GM21526 (cell line): ENCODE measurements at regions not wholly inside any gene's neighbourhood (a gene's known extent, or its start where the extent isn't known, plus 50 kb on each side); places are given as distances from the start of the nearest gene placed in this dataset.
A peak's percentile ranks its signal among the peaks of the same experiment; 100 is the strongest.

ENCODE experiments used
- ATAC-seq: cut with Tn5 transposase; IDR thresholded peaks from one replicate; pipeline ENCODE4 v1.9.1; 2021; ENCODE audit warnings: moderate library complexity; ENCODE audit not compliant: unreplicated experiment, low FRiP score

DNA sequence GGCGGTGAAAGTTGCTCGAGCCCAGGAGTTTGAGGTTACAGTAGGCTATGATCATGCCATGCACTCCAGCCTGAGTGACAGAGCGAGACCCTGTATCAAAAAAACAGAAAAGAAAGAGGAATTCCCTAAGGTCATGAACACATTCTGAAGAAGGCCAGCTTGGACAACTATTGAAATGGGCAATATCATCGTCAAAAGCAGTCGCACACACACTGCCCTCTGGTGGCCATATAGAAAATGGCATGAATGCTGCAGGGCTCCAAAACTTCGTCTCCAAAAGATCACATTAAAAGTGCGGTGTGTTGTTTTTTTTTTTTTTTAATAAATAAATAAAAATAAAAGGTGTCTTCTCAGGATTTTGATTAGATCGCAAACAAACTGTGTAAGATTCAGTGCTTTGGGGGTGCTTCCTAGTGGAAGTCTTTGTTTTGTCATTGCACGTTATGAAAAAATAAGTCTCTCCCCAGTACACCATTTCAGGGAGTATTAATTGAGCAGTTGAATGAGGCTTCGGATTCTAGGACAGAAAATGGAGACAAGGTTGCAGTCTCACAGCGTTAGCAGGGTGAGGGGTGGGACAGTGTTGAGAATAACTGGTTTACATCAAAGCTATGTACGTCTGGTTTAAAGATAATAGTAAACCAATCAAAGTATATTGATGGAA, 87.5 kb upstream of the FMN2 start:
- no peak for ATAC-seq

DNA sequence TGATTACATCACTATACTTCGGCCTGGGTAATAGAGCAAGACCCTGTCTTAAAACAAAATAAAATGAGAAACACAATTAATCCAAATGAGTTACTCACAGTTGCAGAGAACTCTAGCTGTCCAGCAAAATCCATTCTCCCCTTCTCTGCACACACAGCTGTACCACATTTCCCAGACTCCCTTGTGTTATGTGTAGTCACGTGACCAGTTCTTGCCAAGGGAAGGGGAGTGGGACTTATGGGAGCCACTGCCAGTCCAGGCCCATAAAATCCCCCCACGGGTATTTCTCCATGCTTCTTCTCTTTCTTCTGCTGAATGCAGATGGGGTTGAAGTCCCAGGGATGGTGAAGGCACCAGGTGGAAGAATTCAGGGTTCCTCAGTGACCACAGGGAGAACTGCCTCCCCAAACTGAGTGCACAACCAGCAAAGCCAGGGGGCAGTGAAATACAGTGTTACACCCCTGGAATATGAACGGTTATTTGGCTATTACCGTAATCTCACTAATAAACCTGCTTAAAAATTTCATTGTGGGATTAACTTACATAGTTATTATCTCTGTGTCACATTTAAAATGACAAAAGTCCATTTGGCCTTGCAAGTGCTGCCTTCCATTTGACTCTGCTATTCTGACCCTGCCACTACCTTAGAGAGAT, 85.6 kb upstream of the FMN2 start:
- no peak for ATAC-seq

DNA sequence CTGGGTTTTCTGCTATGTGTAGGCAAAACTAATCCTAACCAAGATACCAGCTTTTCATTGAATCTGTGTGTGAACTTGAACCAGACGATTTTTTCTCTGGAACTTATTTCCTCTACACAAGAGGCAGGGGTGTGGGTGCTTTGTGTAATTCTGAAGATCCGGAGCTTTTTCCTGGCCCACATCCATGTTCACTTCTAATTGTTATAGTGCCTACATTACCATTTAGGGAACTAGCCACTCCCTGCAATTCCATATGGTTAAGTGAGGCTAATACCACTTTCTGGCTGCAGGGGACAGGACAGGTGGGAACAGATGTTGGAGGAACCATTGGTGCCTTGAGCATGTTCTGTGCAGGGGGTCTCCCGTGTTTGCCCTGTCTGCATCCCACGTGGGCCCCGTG, 83.4 kb upstream of the FMN2 start:
- ATAC-seq = no peak

DNA sequence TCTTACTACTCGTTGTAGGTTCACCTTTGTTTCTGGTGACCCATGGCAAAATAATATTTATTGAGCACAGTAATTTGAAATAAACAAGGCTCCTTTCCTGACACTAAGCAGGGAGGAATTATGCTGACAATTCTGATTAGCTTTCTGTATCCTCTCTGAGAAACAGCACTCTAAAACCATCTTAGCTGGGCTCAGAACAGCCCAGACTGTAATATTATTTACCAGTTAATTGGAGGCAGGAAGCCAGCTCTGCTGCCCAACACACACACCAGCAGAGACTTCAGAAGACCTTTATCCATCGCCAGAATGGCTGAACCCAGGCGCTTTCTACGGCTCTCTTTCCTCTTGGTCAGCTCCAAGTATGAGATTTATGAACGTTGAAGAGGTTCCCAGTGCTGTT, 77.6 kb upstream of the FMN2 start:
- ATAC-seq = no peak

DNA sequence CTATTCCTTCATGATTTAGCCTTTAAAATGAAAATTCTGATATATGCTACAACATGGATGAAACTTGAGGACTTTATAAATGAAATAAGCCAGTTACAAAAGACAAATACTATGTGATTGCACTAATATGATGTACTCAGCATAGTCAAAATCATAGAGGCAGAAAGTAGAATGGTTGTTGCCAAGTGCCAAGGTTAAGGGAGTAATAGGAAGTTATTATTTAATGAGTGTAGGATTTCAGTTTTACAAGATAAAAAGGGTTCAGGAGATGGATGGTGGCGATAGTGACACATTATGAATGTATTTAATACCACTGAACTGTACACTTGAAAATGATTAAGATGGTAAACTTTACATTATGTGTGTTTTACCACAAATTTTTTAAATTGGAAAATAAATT, 73.1 kb upstream of the FMN2 start:
- ATAC-seq = no peak

DNA sequence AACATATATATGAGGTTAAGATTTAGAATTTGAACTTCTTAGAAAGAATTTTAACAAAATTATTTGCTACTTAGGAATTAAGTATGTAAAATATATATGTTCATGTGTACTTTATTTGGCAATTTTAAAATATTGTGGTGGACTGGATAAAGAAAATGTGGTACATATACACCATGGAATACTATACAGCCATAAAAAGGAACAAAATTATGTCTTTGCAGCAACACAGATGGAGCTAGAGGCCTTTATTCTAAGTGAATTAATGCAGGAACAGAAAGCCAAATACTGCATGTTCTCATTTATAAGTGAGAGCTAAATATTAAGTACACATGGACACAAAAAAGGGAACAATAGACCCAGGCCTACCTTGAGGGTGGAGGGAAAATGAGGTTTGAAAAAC, 72.2 kb upstream of the FMN2 start:
- ATAC-seq = no peak

DNA sequence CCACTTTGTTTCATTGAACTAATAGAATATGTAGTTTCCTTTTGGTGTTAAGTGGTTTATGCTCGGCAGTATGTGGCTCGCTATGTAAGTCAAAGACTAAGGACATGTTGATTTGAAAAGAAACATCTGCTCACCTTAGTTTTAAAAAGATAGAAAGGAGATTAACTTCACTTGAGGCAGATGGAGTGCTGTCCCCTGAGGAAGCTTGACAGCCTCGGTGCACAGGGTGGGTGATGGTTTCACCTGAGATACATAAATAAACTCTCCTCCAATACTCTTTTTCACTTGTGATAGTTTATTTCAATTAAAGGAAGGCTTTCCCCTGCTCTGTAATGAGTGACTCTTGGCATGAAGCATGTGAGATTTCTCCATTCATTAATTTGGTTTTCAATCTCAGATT, 70.8 kb upstream of the FMN2 start:
- no peak for ATAC-seq

DNA sequence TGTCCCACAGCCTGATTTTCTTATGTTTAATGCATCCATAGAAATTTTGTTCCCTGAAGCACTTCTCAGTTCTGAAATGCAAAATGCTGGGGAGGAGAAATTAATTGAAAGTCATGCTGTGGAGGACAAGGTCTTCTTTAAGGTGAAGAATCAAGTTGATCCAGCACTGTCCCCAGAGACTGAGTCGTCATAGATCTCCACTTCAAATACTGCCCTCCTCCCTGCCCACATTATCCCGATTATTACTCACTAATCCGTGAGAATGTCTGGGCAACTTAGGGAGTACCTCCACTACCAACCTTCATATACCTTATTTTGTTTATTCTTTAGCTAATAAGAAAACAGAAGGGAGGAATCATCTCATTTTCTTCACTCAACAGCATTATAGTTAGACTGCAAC, 70.0 kb upstream of the FMN2 start:
- ATAC-seq = no peak

DNA sequence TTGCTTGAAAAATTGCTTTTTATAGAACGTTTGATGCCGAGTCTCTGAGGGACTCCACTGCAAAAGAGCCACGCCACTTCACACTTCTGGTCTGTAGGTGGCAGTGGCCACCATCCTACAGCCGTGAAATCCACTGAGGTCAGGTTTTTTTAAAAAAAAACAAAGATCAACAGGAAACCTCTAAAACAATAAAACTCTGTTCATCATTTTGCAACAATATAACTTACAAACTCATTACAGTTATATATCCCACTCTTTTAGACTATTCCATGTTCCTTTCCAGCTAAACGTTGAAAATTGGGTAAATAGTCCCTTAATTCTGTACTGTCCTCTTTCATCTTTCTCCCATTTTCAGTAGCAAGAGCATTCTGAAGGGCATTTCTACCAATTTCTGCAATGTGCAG, 64.6 kb upstream of the FMN2 start:
- ATAC-seq = peak; percentile 93

DNA sequence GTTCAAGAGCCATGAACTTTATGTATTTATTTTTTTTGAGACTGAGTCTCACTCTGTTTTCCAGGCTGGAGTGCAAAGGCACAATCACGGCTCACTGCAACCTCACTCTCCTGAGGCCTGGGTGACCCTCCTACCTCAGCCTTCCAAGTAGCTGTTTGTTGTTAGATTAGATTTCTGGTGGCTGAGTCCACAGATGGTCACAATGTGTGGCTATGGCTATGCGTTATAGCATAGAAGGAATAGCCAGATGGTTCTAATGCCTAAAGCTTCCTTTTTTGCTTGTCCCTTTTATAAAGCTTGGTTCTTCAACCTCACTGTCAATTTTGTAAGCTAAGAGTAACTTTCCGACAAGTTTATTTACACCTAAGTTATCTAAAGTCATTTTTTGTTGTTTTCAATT, 62.3 kb upstream of the FMN2 start:
- no peak for ATAC-seq

DNA sequence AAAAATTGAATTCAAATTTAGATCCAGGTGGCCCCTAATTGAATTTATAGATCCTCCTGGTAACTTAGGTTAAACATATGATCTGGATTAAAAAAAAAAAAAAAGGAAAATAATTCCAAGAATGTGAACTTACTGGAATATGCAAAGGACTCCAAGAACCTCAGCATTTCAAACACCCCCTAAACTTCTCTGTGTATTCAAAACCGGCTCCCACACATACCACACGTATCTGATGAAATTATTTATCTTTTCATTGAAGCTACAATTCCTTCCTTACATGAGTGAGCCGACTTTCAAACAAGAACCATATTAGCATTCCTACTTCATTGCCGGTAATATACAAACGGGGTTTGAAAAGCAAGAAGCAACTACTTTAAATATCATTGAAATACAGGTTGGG, 61.4 kb upstream of the FMN2 start:
- no peak for ATAC-seq

DNA sequence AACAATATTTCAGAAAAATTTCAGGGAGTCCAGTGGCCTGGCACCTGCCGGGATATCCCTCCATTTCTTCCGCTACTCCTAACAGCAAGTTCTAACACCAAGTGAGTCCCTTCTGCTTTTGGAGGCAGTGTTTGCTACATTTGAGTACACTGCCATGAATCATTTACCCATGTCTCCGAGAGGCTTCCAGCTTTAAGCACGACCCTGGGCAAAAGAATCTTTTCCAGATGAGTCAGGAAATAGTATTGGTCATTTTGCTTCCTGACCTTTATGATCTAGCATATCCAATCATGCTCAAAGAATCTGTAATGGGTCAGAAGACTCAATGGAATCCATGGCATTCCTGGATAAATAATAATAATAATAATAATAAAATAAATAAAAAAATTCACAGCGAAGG, 60.7 kb upstream of the FMN2 start:
- ATAC-seq = no peak

DNA sequence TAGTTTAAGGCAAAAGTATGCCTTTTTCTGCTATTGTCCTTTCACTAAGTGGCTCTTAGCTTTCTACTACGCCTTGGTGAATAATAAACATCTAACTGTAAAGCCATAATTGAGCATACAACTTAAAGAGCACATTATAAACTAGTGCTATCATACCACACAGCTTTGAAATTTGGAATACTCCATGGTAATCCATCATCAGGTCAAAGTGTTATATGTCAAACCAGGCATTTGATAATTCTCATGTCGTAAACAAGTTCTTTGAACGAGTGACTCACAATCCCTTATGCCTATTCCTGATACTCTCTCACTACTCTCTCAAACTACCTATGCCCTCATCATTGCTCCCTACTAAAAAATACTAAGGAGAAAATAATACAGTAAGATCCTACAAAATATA, 60.3 kb upstream of the FMN2 start:
- ATAC-seq = no peak

DNA sequence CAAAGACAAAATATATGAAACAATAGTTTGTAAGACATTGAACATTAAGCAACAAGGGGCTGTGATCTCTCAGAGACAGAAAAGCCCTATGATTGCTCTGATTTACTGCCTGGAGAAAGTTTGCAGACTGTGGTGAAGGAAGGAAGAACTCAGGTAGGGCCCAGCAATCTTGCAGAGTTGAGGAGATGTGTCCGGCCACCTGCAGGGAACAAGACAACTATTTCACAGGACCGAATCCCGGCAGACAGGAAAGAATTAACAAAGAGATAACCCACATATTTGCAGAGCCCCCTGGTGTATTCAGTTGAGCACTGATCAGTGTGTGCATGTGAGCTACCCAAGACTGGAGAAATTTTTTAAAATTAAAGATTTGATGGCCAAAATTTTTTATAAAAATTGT, 58.3 kb upstream of the FMN2 start:
- ATAC-seq = no peak

DNA sequence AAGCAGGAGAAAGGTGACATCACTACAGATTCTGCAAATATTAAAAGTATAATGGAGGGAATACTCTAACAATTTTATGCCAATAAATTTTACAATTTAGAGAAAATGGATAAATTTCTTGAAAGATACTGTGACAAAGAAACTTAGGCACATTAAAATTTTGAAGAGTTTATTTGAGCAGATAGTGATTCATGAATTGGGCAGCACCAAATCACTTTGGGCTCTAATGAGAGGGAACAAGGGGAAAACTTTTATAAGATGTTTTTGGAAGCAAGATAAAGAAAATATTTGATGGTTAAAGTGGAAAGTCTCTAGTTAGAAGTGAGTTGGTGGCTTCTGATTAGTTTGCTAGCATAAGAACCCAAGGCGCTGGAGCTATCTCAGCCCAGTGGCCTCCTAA, 55.2 kb upstream of the FMN2 start:
- no peak for ATAC-seq
